H1 (cell line): ENCODE measurements at regions not wholly inside any gene's neighbourhood (a gene's known extent, or its start where the extent isn't known, plus 50 kb on each side); places are given as distances from the start of the nearest gene placed in this dataset.

ENCODE experiments used
- CBX8 ChIP-seq: fragments of 300-800, 300-1000 bp; sonication (generic); IDR thresholded peaks from 2 replicates; pipeline ENCODE4 v1.7.1; 2016; ENCODE audit warnings: low read depth, low read length, borderline replicate concordance
- EP300 ChIP-seq, 2 experiments: IDR thresholded peaks; 1 replicate in 1 of 2; 2 replicates in 1 of 2; pipeline ENCODE4 v1.6.1; 2011 to 2012; ENCODE audit warnings: low read depth in 2 of 2, low read length in 2 of 2, mild to moderate bottlenecking in 2 of 2, borderline replicate concordance in 1 of 2, inconsistent platforms in 1 of 2, moderate library complexity in 1 of 2
- HDAC6 ChIP-seq: IDR thresholded peaks from one replicate; pipeline ENCODE4 v1.7.1; 2012; ENCODE audit warnings: low read depth, mild to moderate bottlenecking, inconsistent platforms, low read length, moderate library complexity

DNA sequence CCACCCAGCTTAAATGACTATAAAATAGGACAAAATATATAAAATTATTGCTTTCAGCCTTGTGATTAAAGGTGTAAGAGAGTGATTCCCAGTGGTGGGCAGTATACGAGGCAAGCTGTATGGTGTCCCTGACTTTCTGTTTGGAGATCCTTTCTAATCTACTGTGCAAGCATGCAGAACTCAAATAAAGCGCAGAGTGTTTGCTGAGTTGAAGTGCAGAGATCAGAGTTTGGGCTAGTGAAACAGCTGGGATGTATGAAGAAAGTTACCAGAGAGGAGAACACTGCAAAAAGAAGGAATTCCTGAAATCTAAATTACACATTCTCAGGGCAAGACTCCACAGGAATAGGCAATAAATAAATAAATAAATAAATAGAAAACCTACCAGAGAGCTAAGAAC is 218.5 kb upstream of the TLL1 start:
- TF ChIP-seq EP300 (IDR thresholded peaks at IDR 0.05; ENCODE audit: borderline replicate concordance in 1 of 2, low read depth in 2 of 2, low read length in 2 of 2) (no peak), HDAC6 (no peak), CBX8 (no peak)
